ENCODE measurements at regions not wholly inside any gene's neighbourhood (a gene's known extent, or its start where the extent isn't known, plus 50 kb on each side); places are given as distances from the start of the nearest gene placed in this dataset.

DNA sequence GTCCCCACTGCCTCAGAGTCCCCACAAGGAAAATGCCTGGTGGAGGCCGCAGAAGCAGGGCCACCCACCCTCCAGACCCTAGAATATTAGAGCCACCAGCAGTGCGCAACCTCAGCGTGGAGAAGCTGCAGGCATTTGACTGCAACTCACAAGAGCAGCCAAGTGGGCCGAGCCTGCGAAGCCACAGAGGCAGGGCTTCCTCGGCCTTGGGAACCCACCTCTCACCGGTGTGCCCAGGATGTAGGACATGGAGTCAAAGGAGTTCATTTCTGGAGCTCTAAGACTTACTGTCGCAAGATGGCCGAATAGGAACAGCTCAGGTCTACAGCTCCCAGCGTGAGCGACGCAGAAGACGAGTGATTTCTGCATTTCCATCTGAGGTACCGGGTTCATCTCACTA lies 397.9 kb upstream of the PIK3R1 start:
- H3K27ac ChIP-seq, result no peak overlapping the region
- DNase-seq (ENCODE audit: low spot score), result no peak
- TF ChIP-seq, protein P1, sequence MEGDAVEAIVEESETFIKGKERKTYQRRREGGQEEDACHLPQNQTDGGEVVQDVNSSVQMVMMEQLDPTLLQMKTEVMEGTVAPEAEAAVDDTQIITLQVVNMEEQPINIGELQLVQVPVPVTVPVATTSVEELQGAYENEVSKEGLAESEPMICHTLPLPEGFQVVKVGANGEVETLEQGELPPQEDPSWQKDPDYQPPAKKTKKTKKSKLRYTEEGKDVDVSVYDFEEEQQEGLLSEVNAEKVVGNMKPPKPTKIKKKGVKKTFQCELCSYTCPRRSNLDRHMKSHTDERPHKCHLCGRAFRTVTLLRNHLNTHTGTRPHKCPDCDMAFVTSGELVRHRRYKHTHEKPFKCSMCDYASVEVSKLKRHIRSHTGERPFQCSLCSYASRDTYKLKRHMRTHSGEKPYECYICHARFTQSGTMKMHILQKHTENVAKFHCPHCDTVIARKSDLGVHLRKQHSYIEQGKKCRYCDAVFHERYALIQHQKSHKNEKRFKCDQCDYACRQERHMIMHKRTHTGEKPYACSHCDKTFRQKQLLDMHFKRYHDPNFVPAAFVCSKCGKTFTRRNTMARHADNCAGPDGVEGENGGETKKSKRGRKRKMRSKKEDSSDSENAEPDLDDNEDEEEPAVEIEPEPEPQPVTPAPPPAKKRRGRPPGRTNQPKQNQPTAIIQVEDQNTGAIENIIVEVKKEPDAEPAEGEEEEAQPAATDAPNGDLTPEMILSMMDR (IDR thresholded peaks at IDR 0.05), result no peak
- H3K4me3 ChIP-seq, result no peak overlapping the region

DNA sequence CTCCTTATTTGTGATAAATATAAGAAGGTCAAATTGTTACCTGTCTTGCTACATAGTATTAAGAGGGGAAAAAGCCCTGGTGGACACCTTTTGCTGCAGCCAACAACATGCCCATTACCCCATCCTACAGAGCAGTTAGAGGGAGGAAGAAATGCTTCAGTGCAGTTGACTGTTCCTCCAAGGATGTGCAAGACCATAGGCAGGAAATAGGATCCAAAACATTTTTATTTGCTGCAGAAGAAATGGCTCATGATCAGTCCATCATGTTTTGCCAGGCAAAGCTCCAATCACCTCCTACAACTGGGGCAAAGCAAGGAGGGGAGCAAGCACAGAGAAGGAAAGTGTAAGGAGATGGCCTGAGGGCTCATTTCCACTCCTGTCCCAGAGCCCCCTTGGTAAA lies 399.1 kb upstream of the PIK3R1 start:
- TF ChIP-seq, protein P1 (IDR thresholded peaks at IDR 0.05), result no peak
- no peak for DNase-seq (ENCODE audit: low spot score)

DNA sequence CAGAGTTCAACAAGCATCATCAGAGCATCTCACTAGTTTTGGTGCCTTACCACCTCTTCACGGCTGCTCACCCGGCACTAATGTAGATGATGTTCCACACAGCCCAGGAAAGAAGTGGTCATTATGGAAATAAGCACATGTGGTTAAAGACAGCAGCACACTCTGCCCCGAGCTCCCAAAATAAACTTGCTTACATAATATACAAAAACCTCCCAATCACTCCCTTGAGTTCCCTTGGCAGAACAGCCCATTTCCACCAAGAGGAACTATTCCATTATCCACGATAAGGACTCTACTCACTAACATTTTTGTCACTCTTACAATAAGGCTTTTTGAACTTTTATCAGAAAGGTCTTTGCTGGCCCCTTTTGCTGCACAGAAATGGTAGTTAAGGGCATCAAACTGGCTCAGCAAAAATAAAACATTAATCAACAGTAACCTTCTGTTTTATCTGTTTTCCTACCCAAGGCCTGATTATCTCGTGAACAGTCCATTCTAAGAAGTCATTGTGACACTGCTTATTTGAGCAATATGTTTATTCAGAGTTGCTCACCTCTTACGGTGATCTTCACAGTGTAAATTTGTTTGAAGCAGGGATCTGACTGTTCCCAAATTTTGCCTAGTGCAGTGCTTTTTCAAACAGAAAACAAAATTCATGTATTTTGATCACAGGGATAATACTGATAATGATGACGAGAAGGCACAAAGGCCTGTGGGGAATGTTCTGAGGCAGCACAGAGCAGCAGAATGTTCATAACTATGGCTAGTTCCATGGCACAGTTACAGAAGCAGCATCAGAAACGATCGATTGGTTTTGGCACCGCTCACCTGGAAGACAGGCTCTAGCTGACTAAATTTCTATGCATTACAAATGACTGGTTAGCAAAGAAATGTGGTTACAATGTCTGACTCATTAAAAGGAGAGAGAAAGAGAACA lies 399.8 kb upstream of the PIK3R1 start:
- H3K4me3 ChIP-seq, result peak overlapping the region; percentile 44
- DNase-seq (ENCODE audit: low spot score), result no peak
- TF ChIP-seq, protein P1 (IDR thresholded peaks at IDR 0.05), result no peak
- peak overlapping the region; percentile 48 to 70 for H3K27ac ChIP-seq

More for the DNA sequence above, 399.1 kb upstream of the PIK3R1 start:
- Histone ChIP-seq H3K4me3 (no peak overlapping the region), H3K27ac (peak overlapping the region; percentile 48 to 70)

DNA sequence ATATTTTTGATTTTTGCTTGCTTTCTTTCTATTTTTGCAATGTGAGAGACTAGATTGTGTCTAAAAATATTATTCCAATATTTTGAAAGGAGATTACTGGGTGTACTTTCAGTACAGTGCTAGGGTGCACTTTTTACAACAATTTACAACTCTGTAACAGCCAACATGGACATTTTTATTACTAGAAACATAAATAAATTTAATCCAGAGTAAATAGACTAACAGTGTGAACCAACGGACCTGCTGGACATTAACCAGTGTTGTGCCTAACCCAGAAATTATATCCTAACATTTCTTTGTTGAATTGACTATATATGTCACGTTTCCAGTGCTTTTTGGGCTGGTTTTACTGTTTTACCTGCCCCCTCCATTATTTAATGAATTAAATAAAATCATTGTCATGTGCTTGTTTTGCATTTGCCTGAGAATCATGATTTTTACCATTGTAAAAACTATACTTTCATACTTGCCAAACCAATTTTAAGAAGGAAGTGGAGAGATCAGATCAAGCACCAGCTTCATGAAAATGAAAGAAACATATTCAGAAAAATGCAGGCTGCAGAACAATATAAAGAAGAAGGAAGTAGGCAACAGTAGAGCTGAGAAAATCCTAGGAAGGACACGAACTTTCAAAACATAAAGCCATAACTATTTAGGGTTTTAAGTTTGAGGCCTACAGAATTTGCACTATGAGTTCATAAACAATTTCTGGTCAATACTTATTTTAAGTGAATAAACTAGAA lies 400.8 kb upstream of the PIK3R1 start:
- TF ChIP-seq, protein P1 (IDR thresholded peaks at IDR 0.05), result no peak
- DNase-seq (ENCODE audit: low spot score), result no peak
- H3K27ac ChIP-seq, result peak overlapping the region; percentile 33 to 70
- H3K4me3 ChIP-seq, result peak overlapping the region; percentile 44

DNA sequence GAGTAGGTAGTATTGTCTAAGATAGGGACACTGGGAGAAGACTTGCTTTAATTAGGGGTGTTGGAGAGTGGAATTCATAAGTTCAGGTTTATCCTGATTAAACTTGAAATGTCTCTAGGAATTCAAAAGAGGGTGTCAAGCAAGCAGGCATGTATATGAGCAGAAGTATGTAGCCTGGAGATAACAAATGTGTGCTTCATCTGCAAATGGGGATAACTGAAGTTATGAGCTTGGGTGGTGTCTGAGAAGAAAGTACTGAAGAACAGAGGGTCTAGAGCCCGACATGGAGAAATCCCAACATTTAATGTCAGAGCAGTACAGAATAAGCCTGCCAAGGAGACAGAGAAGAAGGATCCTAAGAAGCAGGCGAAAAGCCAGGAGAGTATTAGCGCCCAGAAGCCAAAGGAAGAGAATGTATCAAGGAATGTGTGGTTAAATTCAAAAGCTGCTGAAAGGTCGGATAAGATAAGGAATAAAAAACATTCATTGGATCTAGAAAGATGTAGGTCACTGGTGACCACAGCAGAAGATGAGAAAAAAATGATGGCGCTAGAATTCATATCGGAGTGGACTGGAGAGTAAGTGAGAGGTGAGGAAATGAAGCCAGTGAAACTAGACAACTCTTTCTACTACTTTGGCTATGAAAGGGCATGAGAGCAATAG lies 401.5 kb upstream of the PIK3R1 start:
- no peak for DNase-seq (ENCODE audit: low spot score)
- H3K4me3 ChIP-seq, result no peak overlapping the region
- TF ChIP-seq, protein P1 (IDR thresholded peaks at IDR 0.05), result no peak
- H3K27ac ChIP-seq, result peak overlapping the region in 1 of 2 donors; percentile 70

DNA sequence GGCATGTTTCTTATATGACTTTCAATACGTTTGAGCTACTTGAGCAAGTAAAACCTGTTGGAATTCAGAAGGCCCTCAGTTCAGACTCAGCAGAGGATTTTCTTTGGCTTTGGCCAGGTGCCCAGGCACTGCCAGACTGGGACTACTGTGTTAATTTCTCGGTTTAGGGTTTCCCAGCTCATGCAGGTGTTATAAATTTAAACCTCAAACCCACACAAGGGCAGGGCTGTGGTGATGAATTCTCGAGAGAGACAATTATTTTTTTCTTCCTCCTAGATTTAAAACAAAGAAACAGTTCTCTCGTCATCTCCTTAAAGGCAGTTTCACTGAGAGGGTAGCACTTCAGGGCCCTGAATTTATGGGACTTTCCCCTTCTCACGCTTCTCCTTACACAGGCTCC lies 406.0 kb upstream of the PIK3R1 start:
- no peak for DNase-seq (ENCODE audit: low spot score)
- Histone ChIP-seq H3K27ac (no peak overlapping the region), H3K4me3 (no peak overlapping the region)
- TF ChIP-seq, protein P1 (IDR thresholded peaks at IDR 0.05), result no peak
